HCT116 (cell line): ENCODE measurements at regions not wholly inside any gene's neighbourhood (a gene's known extent, or its start where the extent isn't known, plus 50 kb on each side); places are given as distances from the start of the nearest gene placed in this dataset.

Source experiments
- ATF3 ChIP-seq: IDR thresholded peaks from 2 replicates; pipeline ENCODE4 v1.6.1; 2012
- EZH2 ChIP-seq: fragments of 200-600 bp; sonication (generic); IDR thresholded peaks from 2 replicates; pipeline ENCODE4 v1.6.1; 2017; ENCODE audit warnings: antibody characterized with exemption, mixed run types
- EZH2phosphoT487 ChIP-seq: fragments of 200-600 bp; IDR thresholded peaks from 2 replicates; pipeline ENCODE4 v1.6.1; 2018; ENCODE audit warnings: antibody characterized with exemption, borderline replicate concordance
- JUND ChIP-seq: IDR thresholded peaks from 2 replicates; pipeline ENCODE4 v1.6.1; 2012
- POLR2A ChIP-seq: IDR thresholded peaks from 2 replicates; pipeline ENCODE4 v1.7.0; 2011; ENCODE audit warnings: borderline replicate concordance; ENCODE audit not compliant: insufficient read depth, insufficient read length; ENCODE audit errors: extremely low read depth
- TF ChIP-seq, protein P1 (sequence below), 3 experiments: fragments of 200-600 bp in 1 of 3; sonication (generic) in 1 of 3; IDR thresholded peaks in 2 of 3; conservative IDR thresholded peaks in 1 of 3; 2 replicates each; pipeline ENCODE4 v1.5.1; 2012 to 2017; ENCODE audit warnings: low read depth in 2 of 3, low read length in 2 of 3, antibody characterized with exemption in 1 of 3, borderline replicate concordance in 1 of 3, control low read depth in 1 of 3, mild to moderate bottlenecking in 1 of 3, mixed read lengths in 1 of 3, mixed run types in 1 of 3, moderate library complexity in 1 of 3; ENCODE audit not compliant: insufficient read depth in 1 of 3
- TF ChIP-seq, protein P2 (sequence below): IDR thresholded peaks from 2 replicates; pipeline ENCODE4 v1.6.1; 2012

DNA sequence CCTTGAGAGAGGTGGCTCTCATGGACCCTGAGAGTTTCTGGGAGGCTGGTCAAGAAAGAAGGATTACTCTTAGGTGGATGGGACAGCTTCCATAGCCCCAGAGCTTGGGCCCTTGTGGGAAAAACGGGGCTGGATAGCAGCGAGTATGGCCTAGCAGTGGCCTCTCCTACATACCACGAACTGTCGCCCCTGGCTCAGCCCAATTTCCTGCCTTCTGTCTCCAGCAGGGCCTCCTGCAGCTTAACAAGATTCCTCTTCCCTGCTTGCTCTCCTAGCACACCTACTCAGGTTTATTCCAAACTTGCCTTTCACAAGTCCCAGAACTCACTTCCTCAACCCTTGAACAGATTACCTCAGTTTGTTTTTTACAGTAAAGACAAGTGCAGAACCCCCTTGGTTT is 139.7 kb upstream of the TPM1 start:
- TF ChIP-seq, protein P1, sequence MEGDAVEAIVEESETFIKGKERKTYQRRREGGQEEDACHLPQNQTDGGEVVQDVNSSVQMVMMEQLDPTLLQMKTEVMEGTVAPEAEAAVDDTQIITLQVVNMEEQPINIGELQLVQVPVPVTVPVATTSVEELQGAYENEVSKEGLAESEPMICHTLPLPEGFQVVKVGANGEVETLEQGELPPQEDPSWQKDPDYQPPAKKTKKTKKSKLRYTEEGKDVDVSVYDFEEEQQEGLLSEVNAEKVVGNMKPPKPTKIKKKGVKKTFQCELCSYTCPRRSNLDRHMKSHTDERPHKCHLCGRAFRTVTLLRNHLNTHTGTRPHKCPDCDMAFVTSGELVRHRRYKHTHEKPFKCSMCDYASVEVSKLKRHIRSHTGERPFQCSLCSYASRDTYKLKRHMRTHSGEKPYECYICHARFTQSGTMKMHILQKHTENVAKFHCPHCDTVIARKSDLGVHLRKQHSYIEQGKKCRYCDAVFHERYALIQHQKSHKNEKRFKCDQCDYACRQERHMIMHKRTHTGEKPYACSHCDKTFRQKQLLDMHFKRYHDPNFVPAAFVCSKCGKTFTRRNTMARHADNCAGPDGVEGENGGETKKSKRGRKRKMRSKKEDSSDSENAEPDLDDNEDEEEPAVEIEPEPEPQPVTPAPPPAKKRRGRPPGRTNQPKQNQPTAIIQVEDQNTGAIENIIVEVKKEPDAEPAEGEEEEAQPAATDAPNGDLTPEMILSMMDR (IDR thresholded peaks at IDR 0.05 in 2 of 3, conservative IDR thresholded peaks at IDR 0.05 in 1 of 3; ENCODE audit: borderline replicate concordance in 1 of 3, insufficient read depth in 1 of 3, low read depth in 2 of 3, low read length in 2 of 3): no peak
- no peak for TF ChIP-seq EZH2
- no peak for TF ChIP-seq ATF3
- no peak for TF ChIP-seq EZH2phosphoT487
- TF ChIP-seq, protein P2, sequence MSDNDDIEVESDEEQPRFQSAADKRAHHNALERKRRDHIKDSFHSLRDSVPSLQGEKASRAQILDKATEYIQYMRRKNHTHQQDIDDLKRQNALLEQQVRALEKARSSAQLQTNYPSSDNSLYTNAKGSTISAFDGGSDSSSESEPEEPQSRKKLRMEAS: no peak
- TF ChIP-seq JUND: no peak
- no peak for TF ChIP-seq POLR2A
